ENCODE measurements at regions not wholly inside any gene's neighbourhood (a gene's known extent, or its start where the extent isn't known, plus 50 kb on each side); places are given as distances from the start of the nearest gene placed in this dataset.

GRCh38 chr22:44442186-44442815 is 55.7 kb downstream of the RTL6 start:
- H3K4me3 ChIP-seq (ENCODE audit: low read depth, low read length): no peak overlapping the region
- no peaks in the 10 kb centered on the region for H3K36me3 ChIP-seq (ENCODE audit: control insufficient read depth, insufficient read depth, low read length)
- peaks cover 3% of the 10 kb centered on the region for H3K9me3 ChIP-seq (ENCODE audit: control insufficient read depth, insufficient read depth, low read length)
- WGBS (ENCODE audit: insufficient coverage): 88% methylated on average over 5 of the region's 12 CpGs
- H3K27me3 ChIP-seq (ENCODE audit: control insufficient read depth, insufficient read depth, low read length): no peaks in the 10 kb centered on the region
- no peak overlapping the region for H3K27ac ChIP-seq (ENCODE audit: low read depth, low read length)
- DNase-seq (ENCODE audit: low read depth in 4 of 6, low spot score in 6 of 6): no peak
- peaks cover 9% of the 10 kb centered on the region for H3K4me1 ChIP-seq (ENCODE audit: control insufficient read depth, insufficient read depth, low read length)

GRCh38 chr22:44441401-44442185 is 56.4 kb downstream of the RTL6 start:
- peaks cover 3% of the 10 kb centered on the region for H3K9me3 ChIP-seq (ENCODE audit: control insufficient read depth, insufficient read depth, low read length)
- H3K4me3 ChIP-seq (ENCODE audit: low read depth, low read length): no peak overlapping the region
- WGBS (ENCODE audit: insufficient coverage): 86% methylated on average over 16 of the region's 16 CpGs
- H3K4me1 ChIP-seq (ENCODE audit: control insufficient read depth, insufficient read depth, low read length): peaks cover 9% of the 10 kb centered on the region
- H3K27me3 ChIP-seq (ENCODE audit: control insufficient read depth, insufficient read depth, low read length): no peaks in the 10 kb centered on the region
- H3K36me3 ChIP-seq (ENCODE audit: control insufficient read depth, insufficient read depth, low read length): no peaks in the 10 kb centered on the region
- no peak overlapping the region for H3K27ac ChIP-seq (ENCODE audit: low read depth, low read length)
- no peak for DNase-seq (ENCODE audit: low read depth in 4 of 6, low spot score in 6 of 6)

DNA sequence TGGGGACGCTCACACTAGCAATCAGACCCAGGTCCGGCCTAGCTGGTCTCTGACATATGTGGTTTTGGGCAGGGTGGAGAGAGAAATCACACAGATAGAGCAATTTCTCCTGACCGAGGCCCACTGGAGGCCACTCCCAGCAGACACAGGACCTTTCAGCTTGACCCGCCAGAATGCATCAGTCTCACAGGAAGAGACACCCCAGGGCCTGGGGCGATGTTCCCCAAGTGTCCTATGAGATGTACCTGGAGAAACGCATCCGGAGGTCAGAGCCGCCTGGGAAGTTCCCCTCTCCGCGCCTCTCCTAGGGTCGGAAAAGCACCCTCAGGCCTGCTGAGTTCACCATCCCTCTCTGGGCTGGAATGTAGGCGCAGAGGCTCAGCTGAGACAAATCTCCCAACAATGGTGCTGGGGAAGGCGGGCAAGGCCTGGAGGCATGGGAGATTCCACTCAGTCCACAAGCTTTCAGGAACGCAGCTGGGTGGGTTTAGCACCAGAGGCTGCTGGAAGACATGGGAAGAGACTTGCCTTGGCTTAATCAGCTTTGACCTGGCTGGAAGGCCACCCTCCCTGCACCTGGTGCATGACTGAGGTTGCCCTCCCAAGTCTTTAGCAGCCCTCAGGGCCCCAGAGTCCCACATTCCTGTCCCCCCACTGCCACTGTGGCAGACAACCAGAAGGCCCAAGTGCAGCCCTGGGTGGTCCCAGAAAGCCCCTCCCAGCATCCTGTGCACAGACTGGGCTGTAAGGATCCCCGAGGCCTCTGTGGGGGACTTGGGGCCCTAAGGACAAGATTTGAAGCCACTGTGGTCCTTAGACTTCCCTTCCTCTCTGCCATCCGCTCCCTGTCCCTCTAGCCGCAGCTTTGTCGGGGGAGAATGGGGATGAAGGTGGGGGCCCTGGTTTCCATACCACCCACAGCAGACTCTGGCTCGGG is 57.5 kb downstream of the RTL6 start:
- H3K9me3 ChIP-seq (ENCODE audit: control insufficient read depth, insufficient read depth, low read length): no peaks in the 10 kb centered on the region
- H3K27me3 ChIP-seq (ENCODE audit: control insufficient read depth, insufficient read depth, low read length): no peaks in the 10 kb centered on the region
- WGBS (ENCODE audit: insufficient coverage): 92% methylated on average over 13 of the region's 19 CpGs
- peaks cover 9% of the 10 kb centered on the region for H3K4me1 ChIP-seq (ENCODE audit: control insufficient read depth, insufficient read depth, low read length)
- H3K27ac ChIP-seq (ENCODE audit: low read depth, low read length): no peak overlapping the region
- H3K36me3 ChIP-seq (ENCODE audit: control insufficient read depth, insufficient read depth, low read length): no peaks in the 10 kb centered on the region
- no peak for DNase-seq (ENCODE audit: low read depth in 4 of 6, low spot score in 6 of 6)
- no peak overlapping the region for H3K4me3 ChIP-seq (ENCODE audit: low read depth, low read length)

- H3K9me3 ChIP-seq (ENCODE audit: control insufficient read depth, insufficient read depth, low read length): no peaks in the 10 kb centered on the region
- no peak overlapping the region for H3K4me3 ChIP-seq (ENCODE audit: low read depth, low read length)
- no peak overlapping the region for H3K27ac ChIP-seq (ENCODE audit: low read depth, low read length)
- DNase-seq (ENCODE audit: low read depth in 4 of 6, low spot score in 6 of 6): no peak
- no peaks in the 10 kb centered on the region for H3K27me3 ChIP-seq (ENCODE audit: control insufficient read depth, insufficient read depth, low read length)
- peaks cover 9% of the 10 kb centered on the region for H3K4me1 ChIP-seq (ENCODE audit: control insufficient read depth, insufficient read depth, low read length)
- WGBS (ENCODE audit: insufficient coverage): 86% methylated on average over 17 of the region's 21 CpGs
- H3K36me3 ChIP-seq (ENCODE audit: control insufficient read depth, insufficient read depth, low read length): no peaks in the 10 kb centered on the region
Observed at GRCh38 chr22:44439356-44440223, 58.4 kb downstream of the RTL6 start.

DNA sequence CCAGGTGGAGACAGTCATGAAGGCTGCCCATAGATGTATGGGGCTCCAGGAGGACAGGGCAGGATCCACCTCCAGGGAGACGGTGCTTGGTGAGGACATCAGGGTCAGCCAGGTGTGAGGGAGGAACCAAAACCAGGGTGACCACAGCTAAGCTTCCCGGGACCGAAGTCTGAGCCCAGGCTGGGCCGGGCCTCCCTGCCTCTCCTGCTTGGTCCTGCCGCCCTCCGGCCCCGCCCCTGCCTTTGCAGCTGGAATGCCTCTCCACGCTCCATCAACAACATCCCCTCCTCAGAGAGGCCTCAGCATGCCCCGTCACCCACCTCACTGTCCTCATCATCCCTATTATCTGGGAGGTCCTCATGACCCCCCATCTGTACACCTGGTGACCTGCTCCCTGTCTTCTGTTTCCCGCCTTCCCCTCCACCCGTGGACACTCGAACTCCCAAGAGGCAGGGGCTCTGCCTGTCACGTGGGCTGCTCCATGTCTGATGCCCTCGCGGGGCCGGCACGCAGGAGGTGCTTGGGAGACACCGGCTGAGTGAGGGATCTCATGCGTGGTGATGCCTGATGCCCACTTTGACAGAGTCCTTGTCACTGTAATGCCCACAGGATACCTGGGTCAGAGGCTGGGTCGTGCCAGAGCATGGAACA is 59.4 kb downstream of the RTL6 start:
- peaks cover 7% of the 10 kb centered on the region for H3K4me1 ChIP-seq (ENCODE audit: control insufficient read depth, insufficient read depth, low read length)
- no peaks in the 10 kb centered on the region for H3K27me3 ChIP-seq (ENCODE audit: control insufficient read depth, insufficient read depth, low read length)
- DNase-seq (ENCODE audit: low read depth in 4 of 6, low spot score in 6 of 6): no peak
- no peak overlapping the region for H3K4me3 ChIP-seq (ENCODE audit: low read depth, low read length)
- H3K9me3 ChIP-seq (ENCODE audit: control insufficient read depth, insufficient read depth, low read length): no peaks in the 10 kb centered on the region
- no peaks in the 10 kb centered on the region for H3K36me3 ChIP-seq (ENCODE audit: control insufficient read depth, insufficient read depth, low read length)
- no peak overlapping the region for H3K27ac ChIP-seq (ENCODE audit: low read depth, low read length)
- 87% methylated on average over 20 of the region's 20 CpGs for WGBS (ENCODE audit: insufficient coverage)

- Histone ChIP-seq H3K27me3 (ENCODE audit: control insufficient read depth, insufficient read depth, low read length) (no peaks in the 10 kb centered on the region), H3K27ac (ENCODE audit: low read depth, low read length) (no peak overlapping the region)
- no peak for DNase-seq (ENCODE audit: low read depth in 4 of 6, low spot score in 6 of 6)
Observed at GRCh38 chr22:44438056-44438455, 60.0 kb downstream of the RTL6 start.

DNA sequence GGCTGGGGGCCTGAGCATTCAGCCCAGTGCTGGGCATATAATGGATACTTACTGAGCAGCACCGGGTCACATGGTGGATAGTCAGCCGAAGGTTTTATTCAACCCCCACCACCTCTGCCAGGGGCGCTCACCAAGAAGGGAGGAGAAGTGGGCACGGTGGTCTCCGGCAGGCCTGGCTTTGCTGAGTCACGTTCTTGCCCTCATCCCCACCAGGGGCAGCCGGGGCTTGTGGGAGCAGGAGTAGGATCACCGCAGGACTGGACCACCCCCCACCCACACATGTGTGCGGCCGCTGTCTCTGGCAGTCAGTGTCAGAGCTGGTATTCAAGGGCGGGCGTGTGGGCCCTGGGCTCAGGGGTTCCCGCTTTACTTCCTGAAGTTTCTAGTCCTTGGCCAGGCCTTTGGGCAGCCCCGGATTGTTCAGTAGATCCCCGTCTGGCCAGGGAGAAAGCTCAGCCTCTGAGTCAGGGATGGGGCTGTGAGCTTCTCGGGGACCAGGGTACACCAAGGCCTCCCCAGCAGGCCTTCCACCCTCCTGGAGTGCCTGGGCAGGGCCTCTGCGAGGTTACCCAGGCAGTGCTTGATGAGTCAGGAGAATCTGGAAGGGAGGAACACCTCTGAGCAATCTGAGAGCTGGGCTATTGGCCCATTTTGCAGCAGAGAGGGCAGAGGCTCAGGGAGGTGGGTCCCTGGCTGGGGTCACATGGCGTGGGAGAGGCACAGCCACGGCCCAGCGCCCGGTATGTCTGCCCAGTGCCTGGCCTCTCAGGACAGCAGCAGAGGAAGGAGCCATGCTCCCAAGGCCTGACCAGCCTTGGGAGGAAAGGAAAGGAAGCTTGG is 60.6 kb downstream of the RTL6 start:
- 91% methylated on average over 15 of the region's 21 CpGs for WGBS (ENCODE audit: insufficient coverage)
- H3K27ac ChIP-seq (ENCODE audit: low read depth, low read length): no peak overlapping the region
- H3K4me1 ChIP-seq (ENCODE audit: control insufficient read depth, insufficient read depth, low read length): peaks cover 3% of the 10 kb centered on the region
- no peaks in the 10 kb centered on the region for H3K9me3 ChIP-seq (ENCODE audit: control insufficient read depth, insufficient read depth, low read length)
- no peak for DNase-seq (ENCODE audit: low read depth in 4 of 6, low spot score in 6 of 6)
- no peaks in the 10 kb centered on the region for H3K27me3 ChIP-seq (ENCODE audit: control insufficient read depth, insufficient read depth, low read length)
- H3K36me3 ChIP-seq (ENCODE audit: control insufficient read depth, insufficient read depth, low read length): no peaks in the 10 kb centered on the region
- H3K4me3 ChIP-seq (ENCODE audit: low read depth, low read length): no peak overlapping the region

More at GRCh38 chr22:44438056-44438455, 60.0 kb downstream of the RTL6 start:
- Histone ChIP-seq H3K9me3 (ENCODE audit: control insufficient read depth, insufficient read depth, low read length) (no peaks in the 10 kb centered on the region), H3K36me3 (ENCODE audit: control insufficient read depth, insufficient read depth, low read length) (no peaks in the 10 kb centered on the region), H3K4me1 (ENCODE audit: control insufficient read depth, insufficient read depth, low read length) (peaks cover 7% of the 10 kb centered on the region), H3K4me3 (ENCODE audit: low read depth, low read length) (no peak overlapping the region)
- WGBS (ENCODE audit: insufficient coverage): 78% methylated on average over 12 of the region's 14 CpGs

DNA sequence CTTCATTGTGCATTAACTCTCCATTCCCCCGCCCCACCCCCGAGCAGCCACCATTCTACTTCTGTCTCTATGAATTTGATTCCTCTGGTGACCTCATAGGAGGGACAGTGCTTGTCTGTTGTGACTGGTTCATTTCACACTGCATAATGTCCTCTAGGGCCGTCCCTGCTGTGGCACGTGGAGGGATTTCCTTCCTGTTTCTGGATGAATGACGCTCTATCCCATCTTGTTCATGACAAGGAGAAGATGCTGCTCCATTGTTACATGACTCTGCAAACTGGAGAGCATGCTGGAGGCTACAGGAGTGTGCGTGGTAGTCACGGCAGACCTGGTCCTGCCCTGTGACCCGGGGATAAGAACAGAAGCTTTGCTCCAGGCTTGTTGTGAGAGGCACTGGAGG is 61.3 kb downstream of the RTL6 start:
- Histone ChIP-seq H3K27me3 (ENCODE audit: control insufficient read depth, insufficient read depth, low read length) (no peaks in the 10 kb centered on the region), H3K4me1 (ENCODE audit: control insufficient read depth, insufficient read depth, low read length) (no peaks in the 10 kb centered on the region), H3K36me3 (ENCODE audit: control insufficient read depth, insufficient read depth, low read length) (no peaks in the 10 kb centered on the region), H3K27ac (ENCODE audit: low read depth, low read length) (no peak overlapping the region), H3K9me3 (ENCODE audit: control insufficient read depth, insufficient read depth, low read length) (no peaks in the 10 kb centered on the region), H3K4me3 (ENCODE audit: low read depth, low read length) (no peak overlapping the region)
- no peak for DNase-seq (ENCODE audit: low read depth in 4 of 6, low spot score in 6 of 6)
- WGBS (ENCODE audit: insufficient coverage): 58% methylated on average over 6 of the region's 8 CpGs
